ENCODE measurements at regions not wholly inside any gene's neighbourhood (a gene's known extent, or its start where the extent isn't known, plus 50 kb on each side); places are given as distances from the start of the nearest gene placed in this dataset.

DNA sequence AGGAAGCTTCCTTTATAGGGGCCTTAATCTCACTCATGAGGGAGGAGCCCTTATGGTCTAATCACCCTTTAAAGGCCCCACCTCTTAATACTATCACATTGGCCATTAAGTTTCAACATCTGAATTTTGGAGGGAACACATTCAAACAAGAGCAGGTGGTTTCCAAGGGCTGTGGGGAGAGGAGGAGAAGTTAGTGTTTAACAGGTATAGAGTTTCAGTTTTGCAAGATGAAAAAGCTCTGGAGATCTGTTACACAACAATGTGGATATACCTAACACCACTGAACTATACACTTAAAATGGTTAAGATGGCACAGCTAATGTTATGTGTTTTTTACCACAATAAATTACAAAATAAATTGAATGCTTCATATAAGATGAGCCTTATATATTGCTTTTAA lies 113.4 kb upstream of the DNAH14 start:
- Histone ChIP-seq H3K36me3 (ENCODE audit: control insufficient read depth in 2 of 4, insufficient read depth in 4 of 4, low read length in 3 of 4) (no peaks in the 10 kb centered on the region), H2BK20ac (ENCODE audit: low read length) (no peak overlapping the region), H4K20me1 (replicated peaks in 1 of 2; ENCODE audit: control insufficient read depth in 1 of 2, insufficient read depth in 2 of 2, low read length in 2 of 2) (no peaks in the 10 kb centered on the region), H3K4me3 (ENCODE audit: extremely low read depth in 1 of 4, insufficient read depth in 2 of 4, low read depth in 3 of 4, low read length in 4 of 4) (no peak overlapping the region), H3K27me3 (replicated peaks in 1 of 4; ENCODE audit: control insufficient read depth in 3 of 4, extremely low read depth in 1 of 4, insufficient read depth in 3 of 4, low read length in 3 of 4) (no peaks in the 10 kb centered on the region), H3K14ac (ENCODE audit: insufficient read length) (no peak overlapping the region), H3K9me3 (ENCODE audit: insufficient read depth in 2 of 2, low read depth in 1 of 2, low read length in 1 of 2) (peaks cover 7 to 8% of the 10 kb centered on the region in 2 experiments; a peak in 3 of 4 replicates), H2BK5ac (ENCODE audit: low read depth, low read length) (no peak overlapping the region), H3K79me2 (ENCODE audit: control insufficient read depth in 1 of 2, insufficient read depth in 2 of 2, low read length in 2 of 2) (no peaks in the 10 kb centered on the region), H4K5ac (ENCODE audit: insufficient read length, low read depth, low read length) (no peak overlapping the region), H3K23me2 (ENCODE audit: low read depth, low read length) (no peaks in the 10 kb centered on the region), H2BK12ac (ENCODE audit: low read depth, low read length) (no peak overlapping the region), H3K4me1 (replicated peaks in 1 of 4; ENCODE audit: control insufficient read depth in 3 of 4, insufficient read depth in 4 of 4, low read length in 3 of 4) (no peaks in the 10 kb centered on the region), H3K18ac (ENCODE audit: extremely low read depth, low read length) (no peak overlapping the region), H2BK15ac (ENCODE audit: low read length) (no peak overlapping the region), H3K4ac (replicated peaks; ENCODE audit: insufficient read length, low read depth, low read length) (no peak overlapping the region), H4K91ac (replicated peaks; ENCODE audit: insufficient read length, low read length) (no peak overlapping the region), H4K8ac (ENCODE audit: extremely low read depth, insufficient read depth, low read length) (no peak overlapping the region), H3K79me1 (ENCODE audit: low read depth, low read length) (no peaks in the 10 kb centered on the region), H3K27ac (ENCODE audit: low read depth, low read length) (no peak overlapping the region), H3K23ac (ENCODE audit: insufficient read length) (no peak overlapping the region), H3K56ac (replicated peaks; ENCODE audit: insufficient read length, low read depth, low read length) (no peak overlapping the region), H2AFZ (ENCODE audit: low read length) (no peak overlapping the region), H3K9ac (replicated peaks in 1 of 4; ENCODE audit: extremely low read depth in 1 of 4, low read depth in 3 of 4, low read length in 3 of 4) (no peak overlapping the region), H2BK120ac (replicated peaks; ENCODE audit: low read depth, low read length) (no peak overlapping the region), H3K4me2 (ENCODE audit: insufficient read depth in 1 of 2, low read depth in 2 of 2, low read length in 2 of 2) (no peak overlapping the region), H2AK5ac (ENCODE audit: low read depth, low read length) (no peak overlapping the region)
- ChIA-PET CTCF (ENCODE audit: partially characterized antibody) (interaction anchor here (1.1 kb wide), 1 partner anchor 35 kb away, joined by 7 read pairs; no protein-coding TSS in a partner anchor), POLR2A (ENCODE audit: partially characterized antibody) (no interaction called here)
- DNase-seq (ENCODE audit: low read depth in 1 of 2, low spot score in 2 of 2) (no peak), FAIRE-seq (no peak)
- TF ChIP-seq CBX5 (IDR thresholded peaks at IDR 0.05; ENCODE audit: low read depth, low read length) (no peak), BRCA1 (IDR thresholded peaks at IDR 0.05; ENCODE audit: low read depth, low read length) (no peak), CHD1 (IDR thresholded peaks at IDR 0.05; ENCODE audit: low read depth, low read length) (no peak), KDM1A (IDR thresholded peaks at IDR 0.05; ENCODE audit: borderline replicate concordance, low read length) (no peak), TBP (IDR thresholded peaks at IDR 0.05; ENCODE audit: low read depth, low read length) (no peak), CEBPB (IDR thresholded peaks at IDR 0.05; ENCODE audit: low read depth, low read length) (no peak), ZNF274 (IDR thresholded peaks at IDR 0.05; ENCODE audit: borderline replicate concordance, extremely low read depth, low read length) (no peak), RBBP5 (IDR thresholded peaks at IDR 0.05; ENCODE audit: borderline replicate concordance, low read depth, low read length) (no peak), TAF1 (IDR thresholded peaks at IDR 0.05; ENCODE audit: low read depth, low read length) (no peak), ASH2L (IDR thresholded peaks at IDR 0.05; ENCODE audit: low read length) (no peak), NRF1 (IDR thresholded peaks at IDR 0.05; ENCODE audit: low read depth, low read length) (no peak), BCL11A (IDR thresholded peaks at IDR 0.05; ENCODE audit: low read depth in 2 of 2, low read length in 2 of 2) (no peak), EP300 (IDR thresholded peaks at IDR 0.05; ENCODE audit: borderline replicate concordance in 1 of 2, low read depth in 2 of 2, low read length in 2 of 2) (no peak), SP2 (IDR thresholded peaks at IDR 0.05; ENCODE audit: low read length) (no peak), SUZ12 (IDR thresholded peaks at IDR 0.05; ENCODE audit: low read length) (no peak), SRF (IDR thresholded peaks at IDR 0.05; ENCODE audit: low read depth, low read length) (no peak), SAP30 (IDR thresholded peaks at IDR 0.05; ENCODE audit: insufficient read depth, insufficient replicate concordance, low read length) (no peak)
